Stimulated activated CD4-positive, alpha-beta T cell treated with anti-CD3 and anti-CD28 coated beads, Interleukin-1b, Interleukin-23, amount 100 ng/mL, for 24 hours (primary cell): ENCODE measurements at regions not wholly inside any gene's neighbourhood (a gene's known extent, or its start where the extent isn't known, plus 50 kb on each side); places are given as distances from the start of the nearest gene placed in this dataset.

Source experiments
- DNase-seq, 4 experiments: peaks; one replicate each; pipeline ENCODE4 v3.0.0-alpha.2; 2020; ENCODE audit warnings: low read depth in 4 of 4, low spot score in 1 of 4

DNA sequence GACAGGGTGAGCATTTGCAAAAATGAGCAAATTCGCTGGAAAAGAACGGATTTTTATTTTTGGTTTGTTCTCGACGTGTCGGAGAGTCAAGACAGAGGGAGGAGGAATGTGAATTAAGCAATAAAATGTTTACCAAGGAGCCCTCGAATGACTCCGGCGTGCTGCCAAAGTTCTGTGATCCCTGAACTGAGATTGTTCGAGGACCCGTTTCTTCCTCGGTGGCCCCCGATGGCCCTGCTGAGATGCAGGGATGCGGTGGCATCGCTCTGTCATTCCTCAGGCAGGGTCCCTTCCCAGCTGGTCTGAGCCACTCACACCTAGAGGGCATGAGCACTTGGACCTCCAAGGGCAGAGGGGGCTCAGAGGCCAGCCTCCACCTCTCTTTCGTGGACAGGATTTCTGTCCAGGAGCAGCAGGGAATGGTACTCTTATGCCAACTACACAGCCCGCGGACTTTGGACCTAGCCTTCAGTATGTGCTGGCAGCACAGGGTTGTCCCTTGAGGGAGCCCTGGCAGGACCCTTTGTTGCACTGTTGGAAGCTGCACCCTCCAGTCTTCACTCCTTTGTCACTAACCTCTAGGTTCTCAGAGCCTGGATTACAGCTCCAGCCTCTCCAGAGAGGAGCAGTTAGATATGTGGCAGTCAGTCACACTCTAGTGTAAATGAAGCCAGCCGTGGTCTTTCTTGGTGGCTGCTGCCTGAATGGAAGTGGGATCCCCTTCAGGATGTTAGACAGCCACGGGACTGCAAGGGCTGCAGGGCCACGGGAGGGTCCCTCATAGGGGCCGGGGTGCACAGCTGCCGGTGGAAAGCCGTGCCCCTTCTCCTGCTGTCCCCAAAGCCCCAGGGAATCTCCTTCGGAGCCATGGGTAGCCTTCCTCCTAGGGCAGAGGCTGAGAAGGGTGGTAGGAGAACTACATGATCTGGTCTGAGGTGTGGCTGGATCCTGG is 109.4 kb upstream of the ANO1 start:
- no peak for DNase-seq

DNA sequence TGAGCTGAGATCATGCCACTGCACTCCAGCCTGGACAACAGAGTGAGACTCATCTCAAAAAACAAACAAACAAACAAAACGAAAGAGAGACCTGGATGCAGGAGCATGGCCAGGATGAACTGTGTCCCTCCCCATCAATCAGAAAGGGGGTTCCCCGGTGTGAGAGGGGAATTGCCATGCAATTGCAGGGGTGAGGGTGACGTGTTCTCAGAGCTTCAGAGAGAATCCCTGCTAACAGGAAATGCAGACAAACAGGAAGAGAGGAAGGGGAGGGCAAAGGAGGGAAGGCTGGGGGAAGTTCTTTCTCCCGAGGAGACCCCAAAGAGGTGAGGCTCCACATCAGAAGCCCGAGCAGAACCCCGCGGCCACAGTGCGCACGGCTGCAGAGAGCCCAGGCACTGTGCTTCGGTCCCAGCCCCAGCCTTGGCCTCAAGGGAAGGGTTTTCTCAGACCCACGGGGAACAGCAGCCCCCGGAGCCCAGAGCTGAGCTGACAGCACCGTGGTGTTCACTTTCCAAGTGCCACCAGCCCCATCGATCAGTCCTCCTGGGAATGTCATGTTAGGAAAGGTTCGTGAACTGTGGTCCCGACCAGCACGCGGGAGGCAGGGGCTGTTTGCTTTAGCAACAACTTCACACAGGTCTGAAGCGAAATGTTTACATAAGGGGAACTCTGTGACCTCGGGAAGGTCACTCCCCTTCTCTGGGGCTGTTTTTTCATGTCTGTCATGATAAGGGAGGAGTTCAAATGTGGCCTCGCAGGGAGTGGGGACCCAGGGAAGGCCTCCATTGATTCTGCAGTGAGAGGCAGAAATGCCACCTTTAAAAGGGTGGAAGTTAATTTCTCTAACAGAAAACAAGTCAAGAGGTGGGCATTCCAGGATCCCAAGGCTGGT is 108.0 kb upstream of the ANO1 start:
- no peak for DNase-seq

DNA sequence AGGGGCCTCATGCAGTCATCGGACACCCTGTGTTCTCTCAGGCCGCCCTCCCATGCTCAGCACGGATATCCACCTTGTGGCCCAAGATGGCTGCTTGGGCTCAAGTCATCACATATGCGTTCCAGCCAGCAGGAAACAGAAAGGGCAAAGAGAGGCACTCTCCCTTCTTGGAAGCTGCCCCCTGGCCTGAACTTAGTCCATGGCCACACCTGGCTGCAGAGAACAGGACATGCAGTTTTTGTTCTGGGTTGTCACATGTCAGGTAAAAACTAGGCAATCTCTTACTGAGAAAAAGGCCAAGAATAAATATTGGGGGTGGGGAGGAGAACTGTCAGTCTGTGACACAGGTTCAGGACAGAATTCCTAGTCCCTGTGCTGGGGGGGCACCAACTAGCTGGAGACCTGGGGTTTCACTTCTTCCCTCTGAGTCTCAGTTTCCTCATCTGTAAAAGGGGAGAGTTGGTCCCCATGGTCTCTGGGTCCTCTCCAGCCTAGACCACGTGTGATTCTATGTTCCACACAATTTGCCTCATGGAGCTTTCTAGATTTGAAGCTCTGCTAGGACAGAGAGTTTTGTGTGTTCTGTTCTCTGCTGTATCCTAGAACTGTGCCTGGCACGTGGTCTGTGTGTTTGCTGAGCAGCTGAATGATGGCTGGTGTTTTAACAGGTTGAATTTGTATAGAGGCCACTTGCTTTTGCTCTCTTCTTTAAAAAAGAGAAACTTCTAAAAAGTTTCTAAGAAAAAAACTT is 107.2 kb upstream of the ANO1 start:
- DNase-seq = no peak

DNA sequence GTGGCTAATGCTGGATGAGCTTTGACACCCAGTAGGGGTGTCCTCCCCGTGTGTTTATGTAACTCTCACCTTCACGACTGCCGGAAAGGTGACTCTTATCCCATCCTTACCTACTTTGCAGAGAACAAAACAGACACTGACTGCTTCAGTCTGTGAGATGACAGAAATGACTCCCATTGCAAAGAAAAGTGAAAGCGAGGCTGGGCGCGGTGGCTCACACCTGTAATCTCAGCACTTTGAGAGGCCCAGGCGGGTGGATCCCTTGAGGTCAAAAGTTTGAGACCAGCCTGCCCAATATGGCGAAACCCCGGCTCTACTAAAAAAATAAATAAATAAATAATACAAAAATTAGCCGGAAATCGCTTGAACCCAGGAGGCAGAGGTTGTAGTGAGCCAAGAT is 106.4 kb upstream of the ANO1 start:
- no peak for DNase-seq

DNA sequence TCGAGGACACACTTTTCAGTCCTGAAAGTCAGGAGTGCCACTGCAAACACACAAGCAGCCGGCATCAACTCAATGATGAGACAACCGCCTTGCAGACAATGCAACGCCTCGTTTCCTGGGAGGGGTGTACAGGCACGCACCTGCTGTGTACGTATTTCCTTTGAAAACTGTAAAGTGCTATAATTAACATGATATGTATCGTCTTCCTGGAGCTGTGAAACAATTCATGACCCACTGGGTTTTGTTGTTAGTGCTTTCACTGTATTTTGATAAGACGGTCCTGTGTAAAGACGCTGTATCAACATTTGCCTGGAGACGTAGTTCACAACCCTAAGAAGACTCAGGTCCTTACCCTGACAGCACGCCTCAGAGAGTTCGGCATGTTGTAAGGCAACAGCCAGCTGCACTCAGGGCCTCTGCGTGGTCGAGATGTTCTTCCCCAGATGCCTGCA is 105.7 kb upstream of the ANO1 start:
- no peak for DNase-seq

DNA sequence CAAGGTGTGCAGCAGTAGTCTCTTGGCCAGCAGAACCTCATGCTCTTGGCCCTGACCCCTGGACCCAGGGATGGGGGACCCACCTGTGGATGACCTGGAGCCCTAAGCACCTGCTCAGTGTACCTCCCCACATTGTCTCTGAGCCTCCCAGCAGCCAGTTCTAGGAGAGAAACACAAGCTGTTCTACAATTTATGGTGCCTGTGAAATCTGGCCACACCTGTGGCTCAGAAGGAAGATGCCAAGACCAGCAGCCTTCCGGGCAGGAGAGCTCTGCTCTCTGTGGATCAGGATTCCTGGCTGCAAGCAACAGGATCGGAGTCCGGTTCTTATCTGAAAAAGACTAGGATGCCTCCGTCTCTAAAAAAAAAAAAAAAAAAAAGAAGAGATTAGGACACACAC is 103.6 kb upstream of the ANO1 start:
- no peak for DNase-seq

DNA sequence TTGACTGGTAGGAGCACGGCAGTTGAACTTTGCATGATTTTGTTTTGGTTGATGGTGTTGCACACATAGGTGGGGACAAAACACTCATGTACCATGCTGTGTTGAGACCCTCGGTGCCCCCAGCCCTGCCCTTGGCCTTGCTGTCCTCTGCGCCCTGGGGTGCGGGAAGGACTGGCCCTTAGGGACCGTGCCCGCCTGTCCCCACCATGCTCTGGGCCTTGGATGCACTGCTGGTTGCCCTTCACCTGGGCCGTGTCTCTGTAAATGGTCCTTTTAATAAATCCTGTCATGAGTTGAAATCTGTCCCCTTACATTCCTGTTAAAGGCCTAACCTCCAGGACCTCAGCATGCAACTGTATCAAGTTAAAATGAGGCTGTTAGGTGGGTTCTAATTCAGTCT is 102.3 kb upstream of the ANO1 start:
- no peak for DNase-seq

DNA sequence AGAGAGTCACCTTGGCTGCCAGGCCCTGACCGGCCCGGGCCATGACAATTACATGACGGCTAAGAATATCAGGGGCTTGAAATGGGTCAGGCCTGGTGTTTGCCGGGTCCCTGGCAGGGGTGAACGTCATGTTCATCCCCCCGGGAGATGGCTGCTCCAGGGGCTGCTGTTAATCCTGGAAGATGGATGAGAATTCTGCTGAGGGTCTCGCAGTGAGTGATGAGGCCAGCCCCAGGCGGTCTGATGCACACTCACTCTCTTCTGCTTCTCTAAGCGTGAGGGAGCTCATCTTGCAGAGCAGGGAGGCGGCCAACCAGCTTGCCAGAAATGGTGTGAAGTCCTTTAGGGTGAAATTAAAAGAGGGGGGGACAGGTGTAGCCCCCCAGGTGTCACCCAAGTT is 101.3 kb upstream of the ANO1 start:
- no peak for DNase-seq

DNA sequence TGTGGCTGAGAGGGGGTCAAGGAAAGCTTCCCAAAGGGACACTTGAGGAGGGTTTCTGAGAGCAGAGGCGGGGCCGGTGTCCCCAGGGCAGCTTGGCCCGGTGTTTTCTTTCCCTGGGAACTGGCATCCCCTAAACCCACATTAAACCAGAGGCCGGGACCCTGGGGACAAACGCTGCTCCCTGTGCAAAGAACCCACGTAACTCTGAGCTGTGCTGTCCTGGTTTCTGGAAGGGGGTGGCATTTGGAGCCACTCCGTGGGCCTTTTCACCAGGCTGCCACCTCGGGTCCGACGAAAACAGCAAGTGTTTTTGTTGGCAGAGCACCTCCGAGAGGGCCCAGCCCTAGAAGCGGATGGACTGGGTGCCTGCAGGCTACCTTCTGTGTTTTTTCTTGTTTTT is 100.2 kb upstream of the ANO1 start:
- DNase-seq = no peak

DNA sequence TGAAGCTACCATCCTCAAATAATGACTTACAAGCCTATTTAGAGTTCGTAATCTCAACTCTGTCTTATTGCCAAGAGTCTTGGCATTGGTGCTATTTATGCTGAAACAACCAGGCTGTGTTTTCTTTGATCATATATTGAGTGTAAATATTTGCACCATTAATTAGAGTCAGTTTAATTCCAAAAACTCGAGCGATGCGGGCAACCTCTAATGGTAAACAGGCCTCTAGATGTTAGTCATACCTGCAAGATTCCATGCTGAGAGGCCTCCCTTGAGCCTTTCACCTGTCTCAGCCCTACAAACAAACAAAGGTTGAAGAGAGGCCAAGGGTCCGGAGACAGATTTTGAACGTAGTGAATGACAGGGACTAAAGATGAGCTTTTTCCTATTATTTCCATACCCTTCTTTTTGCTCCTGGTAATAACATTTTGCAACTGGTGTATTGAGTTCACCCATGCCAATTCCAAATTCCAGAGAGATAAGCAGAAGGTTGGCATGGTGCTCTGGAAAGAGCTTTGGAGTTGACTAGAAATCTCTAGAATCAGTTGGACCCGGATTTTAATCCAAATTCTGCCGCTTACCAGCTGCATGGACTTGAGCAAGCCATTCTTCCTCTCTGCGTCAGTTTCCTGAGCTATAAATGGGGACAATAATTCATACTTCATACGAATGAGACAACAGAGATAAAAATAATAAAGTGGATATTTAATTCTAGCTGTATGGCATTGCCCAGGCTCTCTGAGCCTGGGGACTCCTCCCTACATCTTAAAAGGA is 99.1 kb upstream of the ANO1 start:
- no peak for DNase-seq

DNA sequence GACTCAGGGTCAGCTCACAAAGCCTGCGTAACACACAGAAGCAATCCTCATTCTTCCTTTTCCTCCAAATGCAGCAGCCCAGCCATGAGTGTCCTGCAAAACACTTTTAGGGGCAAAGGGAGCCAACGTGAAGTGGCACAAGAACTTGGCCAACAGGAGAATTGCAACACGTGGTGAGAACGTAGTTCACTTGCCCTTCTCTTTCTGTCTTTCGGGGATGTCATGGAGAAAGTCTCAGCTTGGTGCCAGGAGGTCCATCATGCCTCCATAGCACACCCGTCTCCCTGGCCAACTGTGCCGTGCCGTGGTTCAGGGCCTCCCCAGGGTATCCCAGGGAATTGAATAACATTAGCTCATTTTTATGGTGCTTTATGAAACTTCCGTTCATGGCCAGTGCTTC is 98.5 kb upstream of the ANO1 start:
- no peak for DNase-seq

DNA sequence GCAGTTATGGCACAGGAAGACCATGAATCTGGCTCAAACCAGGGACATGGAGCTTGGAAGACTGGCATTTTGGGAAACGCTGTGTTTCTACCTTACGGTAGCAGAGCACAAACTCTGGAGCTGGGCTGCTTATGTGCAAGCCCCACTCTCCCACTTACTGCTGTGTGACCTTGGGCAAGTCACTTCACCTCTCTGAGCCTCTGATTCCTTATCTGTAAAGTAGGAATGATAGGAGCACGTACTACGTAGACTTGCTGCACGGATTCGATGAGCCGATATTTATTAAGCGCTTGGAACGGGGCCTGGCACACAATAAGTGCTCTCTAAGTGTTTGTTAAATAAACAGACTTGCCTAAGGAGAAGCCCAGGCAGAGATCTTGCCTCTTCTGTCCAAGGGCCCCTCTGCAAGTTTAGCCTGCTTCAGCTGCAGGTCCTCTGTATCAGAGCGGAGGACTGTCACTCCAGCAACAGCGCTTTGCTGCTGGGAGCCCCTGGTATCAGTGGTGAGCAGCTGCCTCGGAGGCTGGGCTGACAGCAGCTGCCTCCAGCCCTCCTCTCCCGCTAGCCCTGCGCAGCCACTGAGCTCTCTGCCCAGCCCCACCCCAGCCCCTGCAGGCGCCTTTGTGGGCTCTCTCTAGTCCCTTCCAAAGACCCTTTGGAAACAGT is 96.9 kb upstream of the ANO1 start:
- no peak for DNase-seq

DNA sequence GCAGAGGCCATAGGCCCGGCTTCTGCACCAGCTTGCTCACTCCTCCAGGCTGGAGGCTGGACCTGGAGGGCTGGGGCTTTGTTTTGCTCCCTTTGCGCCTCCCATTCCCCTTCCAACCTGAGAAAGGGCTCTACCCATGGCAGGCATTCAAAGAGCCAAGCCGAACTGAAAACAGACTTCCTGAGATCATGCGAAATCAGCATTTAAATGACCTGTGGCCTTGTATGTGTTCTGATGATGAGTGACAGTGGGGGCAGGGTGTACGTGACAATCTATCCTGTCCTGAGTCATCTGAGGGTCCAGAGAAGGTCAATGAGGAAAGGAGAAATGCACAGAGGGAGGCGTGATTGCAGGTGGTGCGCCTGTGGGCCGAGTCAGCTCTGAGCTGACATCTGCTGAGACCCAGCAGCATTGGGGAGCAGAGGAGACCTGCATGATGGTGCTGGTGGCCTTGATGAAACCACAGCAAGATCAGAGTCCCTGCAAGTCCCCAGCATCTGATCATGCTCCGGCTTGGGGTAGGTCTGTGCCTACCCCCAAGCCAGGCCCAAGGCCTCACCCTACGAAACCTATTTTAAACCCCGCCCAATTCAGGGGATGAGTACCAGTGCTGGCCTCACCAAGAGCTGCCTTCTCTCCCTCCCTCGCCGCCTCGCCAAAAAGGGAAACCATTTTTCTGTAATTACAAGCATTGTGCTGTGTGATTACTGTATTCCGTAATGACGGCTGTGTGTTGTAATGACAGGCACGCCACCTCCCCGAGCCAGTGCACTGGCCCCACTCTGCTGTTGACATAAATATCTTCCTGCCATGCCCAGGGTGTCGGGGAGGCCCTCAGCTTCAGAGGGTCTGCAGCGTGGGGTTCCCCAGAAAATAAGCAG is 95.2 kb upstream of the ANO1 start:
- no peak for DNase-seq

DNA sequence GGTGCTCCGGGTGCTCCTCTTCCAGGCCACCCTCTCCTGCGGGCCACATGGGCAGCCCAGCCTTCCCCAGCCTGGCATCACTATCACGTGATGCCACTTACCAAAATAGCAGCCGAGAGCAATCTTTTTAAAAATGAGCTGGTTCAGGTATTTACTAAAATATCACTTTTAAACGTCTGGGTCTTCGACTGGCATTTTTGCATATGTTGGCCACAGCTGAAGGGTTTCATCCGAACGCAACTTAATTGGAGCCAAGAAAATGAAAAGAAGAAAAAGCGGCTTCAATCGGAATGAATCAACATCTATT is 94.6 kb upstream of the ANO1 start:
- DNase-seq = no peak

DNA sequence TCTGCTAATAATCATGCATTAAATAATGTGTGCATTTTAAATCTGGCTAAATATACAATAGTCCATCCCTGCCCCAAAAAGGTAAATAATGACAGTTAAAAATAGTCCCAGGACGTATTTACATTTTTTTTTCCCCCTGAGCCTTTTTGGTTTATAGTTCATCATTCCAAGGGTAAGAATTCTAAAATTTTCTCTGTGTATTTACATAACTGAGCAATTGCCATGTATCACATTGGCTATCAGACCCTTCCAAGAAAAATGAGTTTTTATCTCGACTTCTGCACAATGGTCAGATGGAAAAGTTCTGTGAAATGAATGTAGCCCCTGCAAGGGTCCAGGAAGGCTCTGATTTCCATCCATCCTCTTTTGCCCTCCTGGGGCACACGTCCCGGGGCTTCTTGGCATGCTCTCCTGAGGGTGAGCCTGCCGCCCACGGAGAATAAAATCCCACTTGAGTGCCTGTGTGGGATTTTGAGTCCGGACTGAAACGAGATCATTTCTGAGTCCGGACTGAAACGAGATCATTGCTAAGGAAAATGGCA is 94.1 kb upstream of the ANO1 start:
- no peak for DNase-seq

DNA sequence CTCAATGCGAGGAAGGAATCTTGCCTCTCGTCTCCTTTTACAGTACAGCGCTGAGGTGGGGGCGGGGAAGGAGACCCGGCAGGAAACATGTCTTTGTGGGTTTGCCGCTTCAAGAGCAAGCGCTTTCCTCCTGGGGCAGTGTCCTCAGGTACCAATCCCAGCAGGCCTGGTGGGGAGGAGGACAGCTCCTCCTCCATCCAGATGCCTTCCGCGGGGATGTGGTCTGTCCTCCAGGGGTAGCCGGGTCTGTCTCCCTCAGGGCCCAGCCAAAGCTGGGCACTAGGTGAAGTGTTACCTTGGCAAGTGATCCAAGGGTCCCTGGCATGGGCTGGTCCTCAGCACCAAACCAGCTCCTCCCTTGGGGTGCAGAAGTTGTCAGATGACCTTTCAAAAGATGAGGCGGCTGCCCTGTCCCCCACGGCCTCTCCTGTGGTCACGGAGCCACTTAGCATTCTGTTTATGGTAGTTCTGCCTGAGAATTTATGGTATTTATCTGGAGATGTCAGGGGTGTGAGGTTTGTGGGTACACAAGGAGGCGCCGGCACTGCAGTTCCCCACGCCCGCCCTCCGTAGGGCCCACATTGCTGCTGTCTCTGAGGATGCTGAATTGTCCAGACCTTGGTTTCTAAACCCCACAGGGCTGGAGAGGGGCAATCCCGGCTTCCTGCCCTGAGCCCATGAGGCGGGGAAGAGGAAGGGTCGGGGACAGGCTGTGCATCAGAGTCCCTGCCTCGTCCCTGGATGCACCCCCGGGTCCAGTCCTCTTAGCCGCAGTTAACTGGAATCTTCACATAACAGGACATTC is 93.5 kb upstream of the ANO1 start:
- no peak for DNase-seq

DNA sequence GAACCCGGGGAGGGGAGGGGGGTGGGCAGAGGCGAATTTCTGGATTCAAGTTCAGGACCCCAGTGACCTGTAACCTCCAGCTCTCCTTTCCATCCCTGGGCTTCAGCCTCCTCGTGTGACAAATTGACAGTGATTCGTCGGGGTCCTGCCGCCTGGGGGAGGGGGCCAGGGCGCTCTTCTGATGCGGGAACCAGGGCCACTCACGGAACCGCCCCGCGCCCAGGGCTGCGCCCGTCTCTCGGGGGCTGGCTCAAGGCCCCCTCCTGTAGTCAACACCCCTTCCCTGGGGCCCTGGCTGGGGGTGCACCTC is 92.8 kb upstream of the ANO1 start:
- no peak for DNase-seq

DNA sequence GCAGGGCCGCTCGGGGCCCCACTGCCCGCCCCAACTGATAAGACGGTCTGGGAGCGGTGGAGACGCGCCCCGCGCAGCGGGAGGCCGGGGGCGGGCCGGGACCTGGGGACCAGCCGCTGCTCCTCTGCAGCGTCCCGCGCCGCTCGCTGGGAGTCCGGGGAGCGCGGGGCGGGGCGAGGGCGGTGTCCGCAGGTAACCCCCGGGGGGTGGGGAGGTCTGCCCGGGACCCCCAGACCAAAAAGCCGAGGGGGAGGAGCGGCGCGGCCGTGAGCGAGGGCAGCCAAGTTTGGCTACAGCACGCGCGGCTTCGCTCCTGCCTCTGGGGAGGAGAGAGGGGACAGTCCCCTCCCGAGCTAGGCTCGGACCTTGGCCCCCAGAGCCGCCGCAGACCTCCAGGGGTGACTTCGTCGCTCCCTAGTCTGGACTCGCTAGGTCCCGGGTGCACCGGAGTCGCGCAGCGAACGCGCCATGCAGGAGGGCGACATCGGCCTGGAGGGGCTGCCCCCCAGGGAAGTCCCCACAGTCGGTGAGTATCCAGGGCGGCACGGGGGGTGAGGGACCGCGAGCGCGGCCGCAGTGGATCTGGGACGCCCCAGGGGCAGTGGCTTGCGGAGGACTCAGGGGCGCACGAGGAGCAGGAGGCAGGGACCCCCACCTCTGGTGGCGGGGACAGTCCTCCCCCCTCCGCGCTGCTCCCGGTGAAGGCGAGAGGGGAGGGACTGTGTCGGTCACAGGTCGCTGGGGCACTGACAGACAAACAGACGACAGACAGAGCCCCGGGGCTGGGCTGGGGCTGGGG is 92.3 kb upstream of the ANO1 start:
- DNase-seq = no peak
